ENCODE measurements at regions not wholly inside any gene's neighbourhood (a gene's known extent, or its start where the extent isn't known, plus 50 kb on each side); places are given as distances from the start of the nearest gene placed in this dataset.
A peak's percentile ranks its signal among the peaks of the same experiment; 100 is the strongest.

- Mint-ChIP-seq H3K27me3 (ENCODE audit: low read depth) (no peaks in the 10 kb centered on the region), H3K27ac (ENCODE audit: unreplicated experiment) (peak overlapping the region; percentile 81), H3K9me3 (peaks cover 3% of the 10 kb centered on the region), H3K4me3 (peak overlapping the region; percentile 50), H3K36me3 (ENCODE audit: low read depth) (peaks cover 3% of the 10 kb centered on the region), H3K4me1 (peaks cover 63% of the 10 kb centered on the region)
- no peak for TF ChIP-seq CTCF (conservative IDR thresholded peaks at IDR 0.05)
- no peak for DNase-seq (ENCODE audit: low read depth, low spot score)
Observed at GRCh38 chr5:124996023-124996763, 249.8 kb upstream of the ZNF608 start.

GRCh38 chr5:124996764-124997077 is 250.3 kb upstream of the ZNF608 start:
- Mint-ChIP-seq H3K27me3 (ENCODE audit: low read depth) (no peaks in the 10 kb centered on the region), H3K4me3 (no peak overlapping the region), H3K9me3 (peaks cover 3% of the 10 kb centered on the region), H3K4me1 (peaks cover 65% of the 10 kb centered on the region), H3K27ac (ENCODE audit: unreplicated experiment) (no peak overlapping the region), H3K36me3 (ENCODE audit: low read depth) (peaks cover 3% of the 10 kb centered on the region)
- no peak for DNase-seq (ENCODE audit: low read depth, low spot score)
- no peak for TF ChIP-seq CTCF (conservative IDR thresholded peaks at IDR 0.05)

GRCh38 chr5:124997186-124997893 is 250.9 kb upstream of the ZNF608 start:
- no peak overlapping the region for H3K4me3 Mint-ChIP-seq
- H3K27ac Mint-ChIP-seq (ENCODE audit: unreplicated experiment) = no peak overlapping the region
- H3K4me1 Mint-ChIP-seq = peaks cover 70% of the 10 kb centered on the region
- no peak for DNase-seq (ENCODE audit: low read depth, low spot score)
- no peak for TF ChIP-seq CTCF (conservative IDR thresholded peaks at IDR 0.05)
- H3K36me3 Mint-ChIP-seq (ENCODE audit: low read depth) = peaks cover 3% of the 10 kb centered on the region
- peaks cover 3% of the 10 kb centered on the region for H3K9me3 Mint-ChIP-seq
- H3K27me3 Mint-ChIP-seq (ENCODE audit: low read depth) = no peaks in the 10 kb centered on the region

- peaks cover 72% of the 10 kb centered on the region for H3K4me1 Mint-ChIP-seq
- no peak overlapping the region for H3K4me3 Mint-ChIP-seq
- H3K27ac Mint-ChIP-seq (ENCODE audit: unreplicated experiment) = no peak overlapping the region
Observed at GRCh38 chr5:124998520-124998919, 252.1 kb upstream of the ZNF608 start.

More at GRCh38 chr5:124998520-124998919, 252.1 kb upstream of the ZNF608 start:
- no peaks in the 10 kb centered on the region for H3K9me3 Mint-ChIP-seq
- TF ChIP-seq CTCF (conservative IDR thresholded peaks at IDR 0.05) = no peak
- no peaks in the 10 kb centered on the region for H3K27me3 Mint-ChIP-seq (ENCODE audit: low read depth)
- H3K36me3 Mint-ChIP-seq (ENCODE audit: low read depth) = peaks cover under 1% of the 10 kb centered on the region
- no peak for DNase-seq (ENCODE audit: low read depth, low spot score)

Measured in neural crest cell (in vitro differentiated cells).